OCI-LY1 (cell line): ENCODE measurements at regions not wholly inside any gene's neighbourhood (a gene's known extent, or its start where the extent isn't known, plus 50 kb on each side); places are given as distances from the start of the nearest gene placed in this dataset.

Experiments
- CTCF ChIP-seq: fragments of 200-600 bp; sonication (generic), shearing (Covaris generic); IDR thresholded peaks from 2 replicates; pipeline ENCODE4 v1.5.1; 2017; ENCODE audit warnings: mild to moderate bottlenecking, antibody characterized with exemption, low read length, moderate library complexity, mixed read lengths
- EZH2 ChIP-seq: fragments of 200-600 bp; sonication (generic), shearing (Covaris generic); IDR thresholded peaks from 2 replicates; pipeline ENCODE4 v1.8.0; 2017; ENCODE audit warnings: borderline replicate concordance, mixed run types, mild to moderate bottlenecking, antibody characterized with exemption, low read length, moderate library complexity, mixed read lengths

GRCh38 chr6:3999800-4000661 is 78.9 kb downstream of the FAM217A start:
- TF ChIP-seq CTCF (no peak), EZH2 (no peak)
